ENCODE measurements at regions not wholly inside any gene's neighbourhood (a gene's known extent, or its start where the extent isn't known, plus 50 kb on each side); places are given as distances from the start of the nearest gene placed in this dataset.
"Not testable (repeated sequence)": the region's sequence is repeated elsewhere in the genome, so short reads cannot be mapped to it uniquely, and the experiment has no call there.

DNA sequence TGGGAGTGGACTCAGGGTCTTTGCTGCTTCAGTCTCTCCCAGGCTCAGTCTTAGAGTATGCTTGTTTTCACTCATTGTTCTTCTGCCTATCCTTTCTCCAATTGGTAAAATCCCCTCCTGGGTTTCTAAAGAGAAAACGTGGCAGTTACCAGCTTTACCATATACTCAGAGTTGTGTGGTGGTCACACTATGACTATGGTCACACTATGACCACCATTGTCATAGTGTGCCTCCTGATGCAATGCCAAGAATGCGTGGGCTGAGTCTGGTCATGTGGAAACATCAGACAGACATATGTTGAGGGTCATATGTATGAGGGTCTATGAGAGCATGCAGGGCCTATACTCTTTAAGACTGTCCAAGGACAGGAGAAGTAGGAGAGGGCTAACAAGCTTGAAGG lies 326.5 kb upstream of the PRR16 start:
- no peak for DNase-seq (ENCODE audit: extremely low read depth, low read depth)

DNA sequence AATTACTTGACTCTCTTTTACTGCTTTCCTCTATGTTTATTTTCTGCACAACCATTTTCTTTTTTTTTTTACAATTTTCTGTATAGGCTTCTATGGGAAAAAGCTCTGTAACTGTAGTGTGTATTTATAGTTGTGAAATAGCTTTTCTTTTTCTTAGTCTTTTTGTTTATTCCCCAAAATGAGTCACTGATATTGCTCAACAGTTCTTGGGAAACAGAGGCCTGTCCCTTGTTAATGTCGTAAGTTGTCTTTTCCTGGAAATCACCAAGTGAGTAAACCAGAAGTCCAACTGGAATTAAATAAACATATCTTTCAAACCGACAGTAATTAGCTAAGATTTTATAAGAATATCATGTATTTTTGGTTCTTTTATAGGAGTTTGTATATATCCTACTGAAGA lies 325.1 kb upstream of the PRR16 start:
- peak; percentile 95 for DNase-seq (ENCODE audit: extremely low read depth, low read depth)

DNA sequence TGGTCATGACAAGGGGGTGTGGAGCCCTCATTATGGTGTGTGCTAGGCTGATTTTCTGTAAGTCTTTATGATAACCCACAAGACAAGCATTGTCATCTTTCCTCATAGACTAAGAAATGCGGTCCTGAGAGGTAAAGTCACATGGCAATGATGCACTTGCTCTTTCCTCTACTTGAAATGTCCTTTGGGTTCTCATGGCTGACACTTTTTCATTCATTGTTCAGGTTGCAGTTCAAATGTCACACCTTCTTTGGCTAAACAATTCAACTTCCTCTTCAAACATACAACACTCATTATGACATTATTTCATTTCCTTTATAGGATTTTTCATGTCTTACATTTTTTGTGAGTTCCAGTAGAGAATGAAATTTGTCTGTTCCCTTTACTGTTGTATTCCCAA lies 323.6 kb upstream of the PRR16 start:
- DNase-seq (ENCODE audit: extremely low read depth, low read depth), result no peak

DNA sequence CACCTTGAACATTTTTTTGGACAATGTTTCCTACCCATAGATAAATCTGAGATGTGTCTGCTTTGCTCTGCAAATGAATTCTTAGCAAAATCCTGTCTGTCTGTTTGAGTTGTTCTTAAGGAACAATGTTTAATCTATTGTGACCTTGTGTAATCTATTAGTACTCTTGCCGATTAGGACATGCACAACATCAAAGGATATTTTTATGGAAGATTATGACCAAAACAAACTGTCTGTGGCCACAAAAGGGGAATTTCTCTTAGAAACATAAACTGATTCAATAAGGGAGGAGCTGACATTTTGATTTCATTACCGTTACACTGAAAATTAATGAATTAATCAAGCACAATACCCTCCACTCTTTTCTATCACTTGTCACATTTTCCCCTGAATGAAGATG lies 323.0 kb upstream of the PRR16 start:
- no peak for DNase-seq (ENCODE audit: extremely low read depth, low read depth)

DNA sequence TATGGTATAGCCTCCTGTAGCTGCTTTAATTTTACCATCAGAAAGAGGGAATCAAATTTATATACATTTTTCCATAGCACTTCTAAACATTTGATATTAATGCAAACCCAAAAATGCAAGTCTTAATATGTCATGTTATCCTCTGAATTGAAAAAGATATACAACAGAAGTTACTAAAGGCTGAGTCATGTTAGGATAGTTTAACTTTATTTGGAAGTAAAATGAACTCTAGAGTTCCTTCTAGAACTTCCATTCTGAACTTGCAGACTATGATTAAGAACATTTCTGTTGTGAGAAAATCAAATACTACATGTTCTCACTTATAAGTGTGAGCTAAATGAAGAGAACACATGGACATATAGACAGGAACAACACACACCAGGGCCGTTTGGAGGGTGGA lies 317.3 kb upstream of the PRR16 start:
- no peak for DNase-seq (ENCODE audit: extremely low read depth, low read depth)

DNA sequence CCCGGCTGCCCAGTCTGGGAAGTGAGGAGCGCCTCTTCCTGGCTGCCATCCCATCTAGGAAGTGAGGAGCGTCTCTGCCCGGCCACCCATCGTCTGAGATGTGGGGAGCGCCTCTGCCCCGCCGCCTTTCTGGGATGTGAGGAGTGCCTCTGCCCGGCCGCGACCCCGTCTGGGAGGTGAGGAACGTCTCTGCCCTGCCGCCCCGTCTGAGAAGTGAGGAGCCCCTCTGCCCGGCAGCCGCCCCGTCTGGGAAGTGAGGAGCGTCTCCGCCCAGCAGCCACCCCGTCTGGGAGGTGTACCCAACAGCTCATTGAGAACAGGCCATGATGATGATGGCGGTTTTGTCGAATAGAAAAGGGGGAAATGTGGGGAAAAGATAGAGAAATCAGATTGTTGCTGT lies 316.2 kb upstream of the PRR16 start:
- DNase-seq (ENCODE audit: extremely low read depth, low read depth), result not testable (repeated sequence)

DNA sequence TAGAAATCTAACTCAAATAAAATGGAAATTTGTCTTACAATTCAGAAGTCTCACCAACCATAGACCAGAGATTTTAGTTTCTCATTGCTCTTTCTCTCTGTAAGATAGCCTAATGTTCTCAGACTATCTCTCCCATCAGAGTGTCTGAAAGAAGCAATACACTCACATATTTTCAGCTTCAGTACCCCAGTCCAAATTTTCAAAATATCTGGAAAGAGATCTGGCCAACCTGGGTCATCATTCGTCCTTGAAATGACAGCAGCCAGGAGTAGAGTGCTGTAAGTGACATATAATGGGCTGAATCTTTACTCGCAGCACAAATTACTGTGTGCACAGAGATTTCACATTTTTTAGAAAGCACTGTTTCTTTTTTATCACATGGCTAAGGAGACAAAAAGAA lies 313.3 kb upstream of the PRR16 start:
- no peak for DNase-seq (ENCODE audit: extremely low read depth, low read depth)

DNA sequence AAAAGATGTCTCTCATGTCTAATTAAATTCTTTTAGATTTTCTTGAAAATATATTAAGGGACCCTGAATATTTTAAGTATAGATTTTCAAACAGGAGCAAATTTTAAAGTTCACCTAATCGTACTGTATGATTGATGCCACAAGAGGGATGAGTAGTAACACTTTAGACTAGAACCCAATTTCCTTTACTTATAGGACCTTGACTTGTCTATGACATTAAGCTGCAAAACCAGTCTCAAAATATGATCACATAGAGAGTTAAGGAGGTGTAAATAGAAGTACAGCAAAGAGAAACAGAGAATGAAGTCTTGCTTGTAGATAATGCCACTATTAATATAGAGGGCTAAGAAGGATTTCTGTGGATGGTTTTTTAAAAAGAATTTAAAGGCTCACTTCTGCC lies 312.9 kb upstream of the PRR16 start:
- DNase-seq (ENCODE audit: extremely low read depth, low read depth), result no peak

DNA sequence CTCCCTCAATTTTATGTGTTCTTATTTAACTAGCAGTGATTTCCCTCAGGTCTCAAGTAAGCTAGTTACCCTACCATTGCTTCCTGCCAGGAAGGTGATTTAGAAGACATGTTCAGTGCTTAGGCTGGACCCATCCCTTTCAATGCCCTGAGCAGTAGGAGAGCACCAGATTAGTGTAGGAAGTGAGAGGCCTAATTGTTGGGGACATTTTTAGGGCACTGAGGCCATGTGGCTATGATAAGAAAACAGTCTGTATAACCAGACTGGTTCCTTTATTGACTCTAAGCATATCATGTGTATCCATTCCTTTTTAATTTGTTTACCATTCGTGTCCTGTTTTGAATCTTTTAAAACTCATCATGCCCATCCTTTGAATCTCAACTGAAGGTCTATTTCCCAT lies 312.3 kb upstream of the PRR16 start:
- no peak for DNase-seq (ENCODE audit: extremely low read depth, low read depth)

DNA sequence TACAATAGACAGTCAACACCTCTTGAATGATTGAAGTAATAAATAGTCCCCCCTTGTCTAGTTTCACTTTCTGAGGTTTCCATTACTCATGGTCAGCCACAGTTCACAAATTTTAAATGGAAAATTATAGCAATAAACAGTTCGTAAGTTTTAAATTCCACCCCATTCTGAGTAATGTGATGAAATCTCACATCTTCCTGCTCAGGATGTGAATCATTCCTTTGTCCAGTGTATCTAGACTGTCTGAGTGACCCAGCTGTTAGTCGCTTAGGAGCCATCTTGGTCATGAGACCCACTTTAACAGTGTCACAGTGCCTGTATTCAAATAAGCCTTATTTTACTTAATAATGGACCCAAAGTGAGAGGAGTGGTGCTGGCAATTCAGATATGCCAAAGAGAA lies 311.6 kb upstream of the PRR16 start:
- DNase-seq (ENCODE audit: extremely low read depth, low read depth), result peak; percentile 62

DNA sequence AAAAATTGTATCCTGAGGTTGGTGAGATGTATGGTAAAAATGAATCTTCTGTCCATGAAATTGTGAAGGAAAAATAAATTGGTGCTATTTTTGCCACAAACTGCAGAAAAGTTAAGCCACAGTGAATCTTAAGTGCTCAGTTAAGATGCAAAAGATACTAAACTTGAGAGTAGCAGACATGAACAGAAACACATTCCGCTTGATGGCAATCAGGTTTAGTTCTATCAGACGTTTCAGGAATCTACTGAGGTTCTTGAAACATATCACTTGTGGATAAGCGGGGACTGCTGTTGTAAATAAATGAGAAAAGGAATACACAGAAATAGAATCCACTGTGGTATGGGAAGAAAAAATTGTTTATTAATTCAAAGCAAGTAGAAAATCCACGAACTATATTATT lies 311.2 kb upstream of the PRR16 start:
- no peak for DNase-seq (ENCODE audit: extremely low read depth, low read depth)

DNA sequence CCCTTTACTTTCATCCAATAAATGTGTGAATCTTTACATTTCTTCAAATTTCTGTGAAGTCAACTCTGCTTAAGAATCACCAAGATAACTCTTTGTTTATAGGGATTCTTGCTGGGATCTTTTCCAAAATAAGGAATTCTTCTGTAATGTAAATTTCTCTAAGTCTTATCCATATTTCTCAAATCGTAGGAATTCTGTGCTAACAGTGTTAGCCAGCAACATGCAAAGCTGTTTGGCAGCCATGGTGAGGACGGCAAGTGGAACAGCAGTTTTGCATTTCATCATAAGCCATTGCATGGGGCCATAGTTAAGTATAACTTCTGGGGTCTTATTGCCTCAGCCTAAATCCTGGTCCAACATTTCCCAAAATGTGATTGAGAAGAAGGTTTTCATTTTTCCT lies 310.5 kb upstream of the PRR16 start:
- DNase-seq (ENCODE audit: extremely low read depth, low read depth), result no peak

DNA sequence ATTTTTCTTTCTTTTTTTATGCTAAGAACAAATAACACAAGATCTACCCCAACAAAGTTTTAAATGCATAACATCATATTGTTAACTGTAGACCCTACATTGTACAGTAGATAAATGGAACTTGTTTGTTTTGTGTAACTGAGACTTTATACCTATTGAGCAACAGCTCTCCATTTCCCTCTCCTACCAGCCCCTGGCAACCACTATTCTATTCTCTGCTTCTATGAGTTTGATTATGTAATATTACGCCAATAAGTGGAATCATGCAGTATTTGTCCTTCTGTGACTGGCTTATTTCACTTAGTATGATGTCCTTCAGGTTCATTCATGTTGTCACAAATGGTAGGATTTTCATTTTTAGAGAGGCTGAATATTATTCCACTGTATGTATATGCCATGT lies 308.2 kb upstream of the PRR16 start:
- DNase-seq (ENCODE audit: extremely low read depth, low read depth), result no peak

DNA sequence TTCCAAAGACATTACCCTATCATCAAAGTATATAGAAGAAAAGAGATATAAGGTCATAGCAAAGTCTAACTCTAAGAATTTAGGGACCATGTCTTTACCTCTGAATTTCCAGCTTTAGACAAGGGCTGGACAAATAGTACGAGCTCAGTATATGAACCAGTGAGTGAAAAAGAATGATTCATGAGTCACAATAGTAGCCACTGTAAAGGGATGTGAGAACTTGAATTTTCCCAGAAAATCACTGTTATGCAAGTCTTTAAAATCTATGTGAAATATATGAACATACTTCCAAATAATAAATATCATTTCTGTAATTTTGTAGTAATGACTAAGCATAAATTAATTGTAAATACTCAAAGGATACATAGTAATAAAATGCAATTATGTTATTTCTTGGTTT lies 305.9 kb upstream of the PRR16 start:
- DNase-seq (ENCODE audit: extremely low read depth, low read depth), result no peak

DNA sequence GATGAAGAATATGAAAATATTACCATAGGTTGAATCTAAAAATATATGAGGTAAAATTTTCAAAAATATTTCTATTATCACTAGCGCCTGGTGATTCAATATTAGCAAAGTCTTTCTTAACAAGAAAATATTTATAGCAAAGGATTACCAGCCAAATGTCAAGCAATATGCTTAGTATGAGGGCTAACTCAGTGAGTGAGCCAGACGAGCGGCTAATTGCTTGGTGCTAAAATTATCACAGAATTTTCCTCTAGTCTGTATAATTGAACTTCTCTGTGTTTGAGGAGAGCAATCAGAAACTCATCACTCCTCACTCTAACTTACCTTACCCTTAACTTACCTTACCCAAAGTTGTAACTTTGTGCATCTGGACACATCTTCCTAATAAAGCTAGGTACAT lies 304.9 kb upstream of the PRR16 start:
- no peak for DNase-seq (ENCODE audit: extremely low read depth, low read depth)

DNA sequence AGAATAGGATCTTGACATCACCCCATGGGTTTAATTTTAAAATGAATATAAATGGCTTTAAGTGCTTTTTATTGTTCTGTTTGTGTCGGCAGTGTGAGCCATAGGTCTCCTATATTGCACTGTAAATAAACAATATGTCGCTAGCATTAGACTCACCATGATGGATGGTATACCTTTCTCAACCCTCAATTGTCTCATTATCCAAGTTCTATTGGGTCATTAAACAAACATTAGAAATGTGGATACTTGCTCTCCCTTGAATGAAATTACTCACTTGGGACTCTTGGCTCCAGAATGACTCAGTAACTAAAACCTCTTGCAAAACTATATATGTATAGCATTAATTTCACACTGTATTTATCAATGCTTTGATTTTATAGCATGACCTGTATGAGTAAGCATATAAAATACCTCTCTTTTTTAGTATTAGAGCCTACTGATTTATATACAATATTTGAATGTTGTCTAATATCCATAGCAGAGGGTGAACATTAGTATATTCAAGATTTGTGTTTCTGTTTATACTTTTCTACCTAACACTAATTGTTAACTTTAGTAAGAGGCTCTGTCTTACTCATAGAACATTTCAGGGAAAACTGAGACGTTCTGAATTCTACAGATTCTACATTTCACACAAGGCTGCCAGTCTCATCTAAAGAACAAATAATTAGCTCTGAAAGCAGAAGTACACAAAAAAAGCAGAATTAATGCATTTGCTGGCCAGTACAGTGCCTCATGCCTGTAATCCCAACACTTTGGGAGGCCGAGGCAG lies 303.8 kb upstream of the PRR16 start:
- peak; percentile 41 for DNase-seq (ENCODE audit: extremely low read depth, low read depth)

DNA sequence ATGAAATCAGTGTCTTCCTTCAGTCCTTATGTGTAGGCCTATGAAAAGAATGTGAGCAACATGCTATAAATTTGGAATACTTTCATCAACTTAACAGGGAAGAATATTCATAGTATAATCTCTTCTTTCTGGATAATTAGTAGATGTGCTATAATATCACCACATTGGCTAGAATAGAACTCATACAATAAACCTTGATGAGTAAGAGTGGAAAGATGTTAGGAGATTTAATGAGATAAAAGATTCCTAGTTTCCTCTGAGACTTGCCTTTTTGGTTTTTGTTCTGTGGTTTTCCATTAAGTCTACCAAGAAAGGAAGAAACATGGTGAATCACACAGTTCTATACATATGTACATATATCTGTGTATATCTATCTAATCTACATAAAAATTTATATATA lies 301.8 kb upstream of the PRR16 start:
- DNase-seq (ENCODE audit: extremely low read depth, low read depth), result no peak

DNA sequence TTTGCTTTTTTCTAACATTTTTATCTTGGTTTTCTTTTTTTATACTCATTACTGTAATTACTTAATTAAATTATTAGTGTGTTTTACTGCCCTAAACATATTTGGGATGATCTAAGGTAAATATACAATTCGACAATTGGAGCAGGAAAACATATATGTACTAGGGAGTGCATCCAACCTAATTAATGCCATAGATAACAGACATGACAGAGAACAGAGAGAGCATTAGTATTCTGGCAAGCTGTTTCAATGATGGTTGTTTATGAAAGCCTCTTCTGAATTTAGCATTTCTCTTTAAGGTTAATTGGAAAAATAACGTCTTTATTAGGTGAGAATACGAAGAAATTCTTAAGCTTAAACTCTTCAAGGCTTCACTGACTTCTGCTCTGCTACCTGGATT lies 300.1 kb upstream of the PRR16 start:
- DNase-seq (ENCODE audit: extremely low read depth, low read depth), result no peak

DNA sequence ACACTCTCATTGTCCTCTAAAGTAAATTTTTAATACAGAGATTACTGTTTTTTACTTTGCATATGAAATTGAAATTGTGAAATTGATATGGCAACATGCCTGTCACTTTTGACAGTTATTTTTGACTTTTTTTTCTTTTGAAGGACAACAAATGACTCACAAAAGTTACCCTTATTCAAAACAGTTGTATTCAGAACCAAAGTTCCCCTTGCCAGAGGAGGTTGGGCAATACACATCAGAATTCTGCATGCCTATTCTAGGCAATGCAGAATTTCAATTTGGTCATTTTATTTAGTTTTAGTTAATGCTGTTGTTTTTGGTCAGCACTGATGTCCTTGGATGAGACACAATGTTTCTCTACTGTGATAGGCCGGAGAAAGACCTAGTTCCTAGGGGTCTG lies 299.1 kb upstream of the PRR16 start:
- no peak for DNase-seq (ENCODE audit: extremely low read depth, low read depth)

DNA sequence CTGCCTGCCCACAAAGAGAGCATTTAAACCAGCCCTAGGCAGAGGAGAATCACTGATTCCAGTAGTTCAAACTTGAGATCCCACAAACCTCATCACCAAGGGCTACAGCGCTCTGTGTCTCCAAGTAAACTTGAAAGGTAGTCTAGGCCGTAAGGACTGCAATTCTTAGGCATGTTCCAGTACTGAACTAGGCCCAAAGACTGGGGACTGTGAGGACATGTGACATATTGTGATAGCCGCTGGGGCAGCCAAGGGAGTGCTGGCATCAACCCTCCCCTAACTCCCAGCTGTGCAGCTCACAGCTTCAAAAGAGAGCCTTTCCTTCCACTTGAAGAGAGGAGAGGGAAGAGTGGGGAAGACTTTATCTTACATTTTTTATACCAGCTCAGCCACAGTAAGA lies 291.0 kb upstream of the PRR16 start:
- DNase-seq (ENCODE audit: extremely low read depth, low read depth), result no peak

DNA sequence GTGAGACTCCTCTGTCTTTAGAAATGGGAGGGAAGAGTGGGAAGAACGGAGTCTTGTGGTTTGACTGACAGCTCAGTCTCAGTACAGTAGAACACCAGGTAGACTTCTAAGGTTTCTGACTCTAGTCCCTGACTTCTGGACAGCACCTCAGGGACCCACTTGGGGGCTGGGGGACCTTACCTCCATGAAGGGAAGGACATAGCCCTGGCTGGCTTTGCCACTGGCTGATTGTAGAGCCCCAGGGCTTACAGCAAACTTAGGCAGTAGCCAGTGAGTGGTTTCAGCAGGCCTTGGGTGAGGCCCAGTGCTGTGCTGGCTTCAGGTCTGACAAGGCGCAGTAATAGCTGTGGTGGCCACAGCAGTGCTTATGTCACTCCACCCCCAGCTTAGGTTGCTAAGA lies 290.0 kb upstream of the PRR16 start:
- no peak for DNase-seq (ENCODE audit: extremely low read depth, low read depth)

DNA sequence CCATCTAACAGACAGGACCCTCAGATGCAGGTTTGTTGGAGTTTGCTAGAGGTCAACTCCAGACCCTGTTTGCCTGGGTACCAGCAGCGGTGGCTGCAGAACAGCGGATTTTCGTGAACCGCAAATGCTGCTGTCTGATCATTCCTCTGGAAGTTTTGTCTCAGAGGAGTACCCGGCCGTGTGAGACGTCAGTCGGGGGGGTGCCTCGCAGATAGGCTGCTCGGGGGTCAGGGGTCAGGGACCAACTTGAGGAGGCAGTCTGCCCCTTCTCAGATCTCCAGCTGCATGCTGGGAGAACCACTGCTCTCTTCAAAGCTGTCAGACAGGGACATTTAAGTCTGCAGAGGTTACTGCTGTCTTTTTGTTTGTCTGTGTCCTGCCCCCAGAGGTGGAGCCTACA lies 282.9 kb upstream of the PRR16 start:
- not testable (repeated sequence) for DNase-seq (ENCODE audit: extremely low read depth, low read depth)

DNA sequence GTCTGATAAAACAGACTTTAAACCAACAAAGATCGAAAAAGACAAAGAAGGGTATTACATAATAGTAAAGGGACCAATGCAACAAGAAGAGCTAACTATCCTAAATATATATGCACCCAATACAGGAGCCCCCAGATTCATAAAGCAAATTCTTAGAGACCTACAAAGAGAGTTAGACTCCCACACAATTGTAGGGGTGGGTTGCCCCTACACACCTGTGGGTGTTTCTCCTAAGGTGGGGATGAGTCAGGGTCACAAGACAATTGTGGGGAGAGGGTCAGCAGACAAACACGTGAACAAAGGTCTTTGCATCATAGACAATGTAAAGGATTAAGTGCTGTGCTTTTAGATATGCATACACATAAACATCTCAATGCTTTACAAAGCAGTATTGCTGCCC lies 269.4 kb upstream of the PRR16 start:
- not testable (repeated sequence) for DNase-seq (ENCODE audit: extremely low read depth, low read depth)

All from NCI-H460 (cell line).